ENCODE measurements at regions not wholly inside any gene's neighbourhood (a gene's known extent, or its start where the extent isn't known, plus 50 kb on each side); places are given as distances from the start of the nearest gene placed in this dataset.
"Not testable (repeated sequence)": the region's sequence is repeated elsewhere in the genome, so short reads cannot be mapped to it uniquely, and the experiment has no call there.

DNA sequence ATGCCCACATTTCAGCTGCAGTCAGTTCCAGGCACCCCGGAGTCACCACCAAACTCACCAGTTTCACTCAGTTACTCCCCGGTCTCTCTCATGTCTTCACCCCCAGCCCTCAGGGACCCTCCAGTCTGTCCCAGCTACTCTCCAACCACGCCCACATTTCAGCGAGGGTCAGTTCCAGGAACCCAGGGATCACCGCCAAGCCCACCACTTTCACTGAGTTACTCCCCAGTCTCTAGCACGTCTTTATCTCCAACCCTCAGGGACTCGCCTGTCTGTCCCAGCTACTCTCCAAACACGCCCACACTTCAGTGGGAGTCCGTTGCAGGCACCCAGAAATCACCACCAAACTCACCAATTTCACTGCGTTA, 337.5 kb downstream of the CWH43 start:
- DNase-seq (ENCODE audit: low read depth) = not testable (repeated sequence)
